Choroid plexus epithelial cell (primary cell): ENCODE measurements at regions not wholly inside any gene's neighbourhood (a gene's known extent, or its start where the extent isn't known, plus 50 kb on each side); places are given as distances from the start of the nearest gene placed in this dataset.

Experiments
- DNase-seq: peaks from one replicate; pipeline ENCODE4 v3.0.0-alpha.2; 2010; ENCODE audit warnings: low read depth
- H3K4me3 ChIP-seq: 2 replicates; pipeline ENCODE4 v1.5.1; 2011; ENCODE audit warnings: low read depth, mild to moderate bottlenecking, control low read depth, low read length, moderate library complexity
- CTCF ChIP-seq: conservative IDR thresholded peaks from 2 replicates; pipeline ENCODE4 v1.5.1; 2011; ENCODE audit warnings: low read depth, mild to moderate bottlenecking, control low read depth, inconsistent platforms, low read length, moderate library complexity

GRCh38 chr13:22256111-22256639 lies 585.3 kb downstream of the FGF9 start:
- H3K4me3 ChIP-seq = no peak overlapping the region
- no peak for DNase-seq
- TF ChIP-seq CTCF = no peak

GRCh38 chr13:22262001-22262885 lies 591.4 kb downstream of the FGF9 start:
- no peak for TF ChIP-seq CTCF
- no peak for DNase-seq
- no peak overlapping the region for H3K4me3 ChIP-seq

- DNase-seq = no peak
- TF ChIP-seq CTCF = no peak
- no peak overlapping the region for H3K4me3 ChIP-seq
These were observed 592.3 kb downstream of the FGF9 start for GRCh38 chr13:22263185-22263584.

- DNase-seq = no peak
- no peak overlapping the region for H3K4me3 ChIP-seq
- TF ChIP-seq CTCF = no peak
These were observed 594.7 kb downstream of the FGF9 start for GRCh38 chr13:22265563-22265962.

GRCh38 chr13:22270881-22271280 lies 600.0 kb downstream of the FGF9 start:
- DNase-seq = no peak
- no peak overlapping the region for H3K4me3 ChIP-seq
- no peak for TF ChIP-seq CTCF

GRCh38 chr13:22271903-22272302 lies 601.0 kb downstream of the FGF9 start:
- no peak for DNase-seq
- H3K4me3 ChIP-seq = no peak overlapping the region
- TF ChIP-seq CTCF = no peak

- TF ChIP-seq CTCF = no peak
- no peak for DNase-seq
- H3K4me3 ChIP-seq = no peak overlapping the region
These were observed 604.5 kb downstream of the FGF9 start for GRCh38 chr13:22275393-22275792.
